ENCODE measurements at regions not wholly inside any gene's neighbourhood (a gene's known extent, or its start where the extent isn't known, plus 50 kb on each side); places are given as distances from the start of the nearest gene placed in this dataset.
"Not testable (repeated sequence)": the region's sequence is repeated elsewhere in the genome, so short reads cannot be mapped to it uniquely, and the experiment has no call there.

GRCh38 chr3:181609030-181609767 lies 102.5 kb upstream of the SOX2 start:
- no peak for DNase-seq (ENCODE audit: low read depth)

DNA sequence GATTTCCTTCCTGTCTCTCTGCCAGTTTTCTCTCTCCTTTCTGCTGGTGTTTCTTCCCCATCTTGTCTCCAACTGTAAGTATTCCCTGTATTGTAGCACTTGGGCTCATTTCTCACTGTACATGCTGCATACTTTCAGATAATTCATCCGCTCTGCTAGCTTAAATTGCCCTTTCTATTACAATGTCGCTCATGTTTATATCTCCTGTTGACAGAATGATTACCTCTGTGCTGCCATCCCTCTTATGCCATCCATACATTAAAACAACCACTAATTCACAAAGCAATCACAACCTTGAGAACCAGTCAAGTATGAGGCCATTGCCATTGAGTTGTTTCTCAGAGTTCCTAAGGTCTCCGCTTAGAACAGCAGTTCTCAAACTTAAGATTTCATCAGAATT lies 107.5 kb upstream of the SOX2 start:
- no peak for DNase-seq (ENCODE audit: low read depth)

DNA sequence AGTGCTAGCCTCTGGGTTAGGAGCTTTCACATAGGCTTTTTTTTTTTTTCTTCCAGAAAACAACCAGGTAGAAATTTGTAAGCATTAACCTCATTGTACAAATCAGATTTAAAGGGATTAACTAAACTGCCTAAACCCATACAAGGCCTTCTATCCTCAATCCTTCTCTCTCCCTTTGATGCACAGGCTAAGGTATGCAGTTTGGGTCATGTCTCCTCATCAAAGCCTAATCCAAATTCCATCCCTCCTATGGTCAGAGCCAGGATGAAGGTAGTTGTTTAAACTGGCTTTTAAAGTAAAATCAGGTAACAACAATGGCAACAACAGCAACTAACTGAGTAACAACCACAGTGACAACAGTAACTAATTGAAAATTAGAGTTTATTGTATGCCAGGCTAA lies 115.6 kb upstream of the SOX2 start:
- no peak for DNase-seq (ENCODE audit: low read depth)

GRCh38 chr3:181590939-181591338 lies 120.8 kb upstream of the SOX2 start:
- DNase-seq (ENCODE audit: low read depth), result not testable (repeated sequence)

DNA sequence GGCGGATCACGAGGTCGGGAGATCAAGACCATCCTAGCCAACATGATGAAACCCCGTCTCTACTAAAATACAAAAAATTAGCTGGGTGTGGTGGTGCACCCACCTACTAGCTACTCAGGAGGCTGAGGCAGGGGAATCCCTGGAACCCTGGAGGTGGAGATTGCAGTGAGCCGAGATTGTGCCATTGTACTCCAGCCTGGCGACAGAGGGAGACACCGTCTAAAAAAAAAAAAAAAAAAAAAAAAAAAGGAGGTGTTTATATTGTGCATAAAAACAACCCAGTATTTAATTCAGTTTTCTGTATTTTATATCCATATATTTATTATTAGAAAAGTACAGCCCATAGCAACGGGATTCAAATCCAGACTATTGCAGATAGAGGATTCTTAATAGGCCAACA lies 129.1 kb upstream of the SOX2 start:
- DNase-seq (ENCODE audit: low read depth), result no peak

GRCh38 chr3:181581656-181582055 lies 130.1 kb upstream of the SOX2 start:
- DNase-seq (ENCODE audit: low read depth), result no peak

- DNase-seq (ENCODE audit: low read depth), result no peak
These were observed 133.0 kb upstream of the SOX2 start for GRCh38 chr3:181578743-181579142.

GRCh38 chr3:181572432-181572831 lies 139.3 kb upstream of the SOX2 start:
- no peak for DNase-seq (ENCODE audit: low read depth)

- DNase-seq (ENCODE audit: low read depth), result no peak
These were observed 141.3 kb upstream of the SOX2 start for GRCh38 chr3:181570472-181570871.

DNA sequence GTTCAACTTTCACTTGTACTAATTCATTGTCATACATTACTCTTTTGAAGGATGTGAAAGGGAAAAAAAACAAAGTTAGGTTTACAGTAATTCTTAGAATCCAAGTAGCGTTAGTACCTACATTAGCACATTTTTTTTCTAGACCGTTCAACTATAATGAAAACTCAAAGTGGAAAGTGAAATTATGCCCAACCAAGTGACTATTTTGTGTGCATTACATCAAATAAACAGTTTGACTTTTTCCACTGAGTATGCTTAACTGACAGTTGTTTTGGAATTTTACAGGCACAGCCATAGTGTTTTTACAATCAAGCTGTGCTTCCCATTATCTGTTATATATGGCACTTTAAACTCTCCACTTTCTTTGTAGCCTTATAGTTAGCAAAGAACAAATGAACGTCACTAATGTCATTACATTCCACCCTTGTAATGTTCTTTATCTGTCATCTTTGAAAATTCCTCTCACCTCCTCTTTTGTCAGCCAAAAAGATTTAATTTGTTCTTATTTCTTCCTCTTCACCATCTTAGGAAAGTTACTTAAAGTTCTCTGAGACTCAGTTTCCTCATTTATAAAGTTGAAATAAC lies 142.3 kb upstream of the SOX2 start:
- DNase-seq (ENCODE audit: low read depth), result no peak

GRCh38 chr3:181568693-181569092 lies 143.0 kb upstream of the SOX2 start:
- DNase-seq (ENCODE audit: low read depth), result no peak

- DNase-seq (ENCODE audit: low read depth), result no peak
These were observed 143.5 kb upstream of the SOX2 start for GRCh38 chr3:181568248-181568647.

DNA sequence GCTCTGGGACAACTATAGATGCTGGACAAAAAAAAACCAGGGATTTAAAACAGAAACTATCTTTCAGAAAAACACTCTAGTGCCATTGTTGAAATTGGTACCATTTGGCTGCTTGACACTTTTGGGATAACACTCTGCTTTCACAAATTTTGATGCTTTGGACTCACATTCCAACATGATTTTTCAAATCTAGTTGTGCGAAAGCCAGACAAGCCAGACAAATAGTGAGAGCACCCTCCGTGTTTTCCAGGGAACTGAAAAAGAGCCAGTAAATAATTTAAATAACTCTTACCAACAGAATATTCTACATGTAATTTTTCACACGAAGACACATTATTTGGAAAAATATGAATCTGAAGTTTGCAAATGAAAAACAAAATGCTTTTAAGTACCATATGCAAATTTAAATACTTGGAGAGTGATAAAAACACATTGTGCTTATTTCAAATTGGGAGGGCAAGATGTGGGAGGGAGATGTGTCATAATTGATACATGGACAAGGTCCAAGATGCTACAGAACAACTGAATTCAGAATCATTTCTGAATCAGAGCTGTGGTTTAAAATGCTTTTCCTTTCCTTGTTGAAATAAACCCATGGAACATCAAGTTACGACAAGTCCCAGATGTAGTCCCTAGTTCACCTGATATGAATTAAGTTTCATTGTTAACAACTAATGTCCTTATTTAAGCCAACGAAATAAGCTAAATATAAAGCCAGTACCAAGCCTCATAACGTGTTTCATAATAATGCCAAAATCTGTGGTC lies 144.2 kb upstream of the SOX2 start:
- DNase-seq (ENCODE audit: low read depth), result no peak

DNA sequence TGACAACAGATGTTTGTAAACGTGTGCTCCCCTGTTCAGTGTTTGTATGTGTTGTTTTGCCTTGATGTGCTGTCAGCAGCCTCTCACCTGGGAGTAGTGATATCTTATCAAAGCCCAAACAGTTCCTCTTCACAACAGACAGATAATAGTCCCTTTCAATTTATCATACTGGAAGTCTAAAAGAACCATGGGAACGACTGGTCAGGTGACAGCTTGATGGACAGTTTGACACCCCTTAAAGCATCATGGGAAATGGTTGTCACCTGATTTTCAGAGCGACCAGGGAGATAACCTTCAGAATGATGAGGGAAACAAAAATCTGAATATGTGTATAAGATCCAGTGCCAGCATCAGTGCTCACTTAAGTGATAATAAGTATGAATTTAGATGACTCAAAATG lies 146.3 kb upstream of the SOX2 start:
- no peak for DNase-seq (ENCODE audit: low read depth)

DNA sequence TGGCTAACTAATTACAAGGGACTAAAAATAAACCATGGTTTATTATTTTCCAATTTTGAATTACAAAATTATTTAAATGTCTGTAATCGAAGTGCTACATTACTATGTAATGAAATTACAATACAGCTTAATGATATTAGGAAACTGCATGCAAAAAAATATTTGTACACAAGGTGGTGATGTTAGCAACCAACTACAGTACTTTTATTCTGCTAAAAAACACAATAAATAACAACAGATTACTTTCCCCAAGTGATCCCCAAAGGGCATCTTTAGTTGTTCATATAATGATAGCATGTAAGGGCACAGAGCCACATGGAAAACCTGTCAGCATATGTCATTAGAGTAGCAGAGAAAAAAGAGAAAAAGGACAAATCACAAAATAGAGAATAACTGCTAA lies 147.5 kb upstream of the SOX2 start:
- no peak for DNase-seq (ENCODE audit: low read depth)

- no peak for DNase-seq (ENCODE audit: low read depth)
These were observed 150.3 kb upstream of the SOX2 start for GRCh38 chr3:181561139-181562031.

DNA sequence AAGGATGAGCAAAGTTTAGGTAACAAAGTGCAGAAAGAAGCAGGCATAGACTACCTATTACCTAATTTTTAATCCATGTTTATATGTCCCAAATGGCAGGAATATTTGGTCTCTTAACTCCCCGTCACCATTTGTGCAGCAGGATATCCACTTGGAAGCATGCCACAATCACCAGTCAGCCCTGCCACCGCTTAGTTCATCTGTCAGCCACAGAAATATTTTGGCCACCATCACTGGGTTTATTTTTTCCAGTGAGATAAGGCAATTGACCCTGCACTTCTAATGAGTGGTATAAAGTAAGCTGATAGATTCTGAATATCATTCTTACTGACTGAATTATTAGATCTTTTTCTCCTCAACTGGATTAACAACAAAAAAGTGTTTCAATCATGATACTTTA lies 152.9 kb upstream of the SOX2 start:
- DNase-seq (ENCODE audit: low read depth), result no peak

GRCh38 chr3:181555681-181556080 lies 156.0 kb upstream of the SOX2 start:
- no peak for DNase-seq (ENCODE audit: low read depth)

DNA sequence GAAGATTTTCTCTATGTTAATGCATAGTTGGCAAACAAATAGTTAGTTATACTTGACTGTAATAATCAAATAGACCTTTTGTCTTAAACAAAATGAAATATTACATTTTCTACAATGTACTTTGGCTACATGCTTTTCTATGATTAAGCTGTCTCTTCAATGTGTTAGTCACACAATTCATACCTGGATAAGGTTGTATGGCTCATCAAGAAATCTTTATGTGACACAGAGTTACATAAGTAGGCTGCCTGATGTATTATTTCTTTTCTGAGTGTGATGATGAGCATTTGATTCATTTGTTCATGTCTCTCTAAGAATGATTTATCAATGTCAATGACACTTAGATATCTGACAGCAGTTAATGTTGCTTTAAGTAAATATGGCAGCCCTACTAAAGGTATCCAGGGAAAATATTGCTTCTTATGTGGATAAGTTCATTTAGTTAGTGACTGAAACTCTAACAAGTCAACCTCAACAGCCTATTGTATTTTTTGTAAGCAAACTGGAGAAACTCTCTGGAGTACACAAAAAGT lies 157.4 kb upstream of the SOX2 start:
- no peak for DNase-seq (ENCODE audit: low read depth)

GRCh38 chr3:181549266-181549665 lies 162.5 kb upstream of the SOX2 start:
- DNase-seq (ENCODE audit: low read depth), result no peak

DNA sequence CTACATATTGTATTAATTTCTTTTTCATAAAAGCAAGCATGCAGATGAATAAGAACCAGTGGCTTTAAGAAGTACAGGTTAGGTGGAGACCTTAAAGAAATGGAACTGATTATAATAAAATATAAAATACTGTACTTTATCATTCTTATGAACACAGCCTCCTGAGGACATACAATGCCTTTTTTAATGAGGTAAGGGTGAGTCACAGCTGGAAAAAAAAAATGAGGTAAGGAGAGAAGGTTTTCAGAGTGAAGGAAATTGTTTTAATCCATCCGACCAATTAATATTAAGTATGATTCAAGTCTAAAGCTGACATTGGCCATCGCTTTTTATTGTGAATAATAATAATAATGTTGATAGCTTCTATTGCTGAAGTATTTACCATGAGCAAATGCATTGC lies 170.3 kb upstream of the SOX2 start:
- DNase-seq (ENCODE audit: low read depth), result no peak

- DNase-seq (ENCODE audit: low read depth), result no peak
These were observed 176.9 kb upstream of the SOX2 start for GRCh38 chr3:181534781-181535221.

All from RPMI7951 (cell line).